ENCODE measurements at regions not wholly inside any gene's neighbourhood (a gene's known extent, or its start where the extent isn't known, plus 50 kb on each side); places are given as distances from the start of the nearest gene placed in this dataset.

DNA sequence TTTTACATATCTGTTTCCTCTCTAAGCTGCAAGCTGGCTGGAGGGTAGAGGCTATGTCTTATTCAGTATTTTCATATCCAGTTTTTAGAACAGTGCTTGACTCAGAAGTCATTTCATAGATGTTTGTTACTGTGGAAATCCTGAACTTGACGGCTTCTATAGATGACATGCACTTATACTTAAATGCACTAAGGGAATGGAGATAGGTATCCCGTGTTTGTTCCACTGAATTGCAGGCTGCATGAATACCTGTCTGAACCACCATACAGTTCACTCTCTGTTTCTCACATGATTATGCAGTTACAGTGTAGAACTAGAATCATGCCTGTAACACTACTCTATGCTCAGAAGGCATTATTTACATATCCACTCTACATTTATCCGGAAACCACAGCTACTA is 417.1 kb downstream of the MTX2 start:
- BruUV-seq (replicated peaks), result no TSS peak
- ATAC-seq, result no peak
- DNase-seq (ENCODE audit: low read depth, low spot score), result no peak
- TF ChIP-seq, protein P1, sequence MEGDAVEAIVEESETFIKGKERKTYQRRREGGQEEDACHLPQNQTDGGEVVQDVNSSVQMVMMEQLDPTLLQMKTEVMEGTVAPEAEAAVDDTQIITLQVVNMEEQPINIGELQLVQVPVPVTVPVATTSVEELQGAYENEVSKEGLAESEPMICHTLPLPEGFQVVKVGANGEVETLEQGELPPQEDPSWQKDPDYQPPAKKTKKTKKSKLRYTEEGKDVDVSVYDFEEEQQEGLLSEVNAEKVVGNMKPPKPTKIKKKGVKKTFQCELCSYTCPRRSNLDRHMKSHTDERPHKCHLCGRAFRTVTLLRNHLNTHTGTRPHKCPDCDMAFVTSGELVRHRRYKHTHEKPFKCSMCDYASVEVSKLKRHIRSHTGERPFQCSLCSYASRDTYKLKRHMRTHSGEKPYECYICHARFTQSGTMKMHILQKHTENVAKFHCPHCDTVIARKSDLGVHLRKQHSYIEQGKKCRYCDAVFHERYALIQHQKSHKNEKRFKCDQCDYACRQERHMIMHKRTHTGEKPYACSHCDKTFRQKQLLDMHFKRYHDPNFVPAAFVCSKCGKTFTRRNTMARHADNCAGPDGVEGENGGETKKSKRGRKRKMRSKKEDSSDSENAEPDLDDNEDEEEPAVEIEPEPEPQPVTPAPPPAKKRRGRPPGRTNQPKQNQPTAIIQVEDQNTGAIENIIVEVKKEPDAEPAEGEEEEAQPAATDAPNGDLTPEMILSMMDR (IDR thresholded peaks at IDR 0.05), result no peak
- TF ChIP-seq POLR2AphosphoS5 (IDR thresholded peaks at IDR 0.05; ENCODE audit: low read depth, low read length) (no peak), SIN3A (IDR thresholded peaks at IDR 0.05; ENCODE audit: borderline replicate concordance, insufficient read depth, low read depth, low read length) (no peak)
- TF ChIP-seq, protein P2, sequence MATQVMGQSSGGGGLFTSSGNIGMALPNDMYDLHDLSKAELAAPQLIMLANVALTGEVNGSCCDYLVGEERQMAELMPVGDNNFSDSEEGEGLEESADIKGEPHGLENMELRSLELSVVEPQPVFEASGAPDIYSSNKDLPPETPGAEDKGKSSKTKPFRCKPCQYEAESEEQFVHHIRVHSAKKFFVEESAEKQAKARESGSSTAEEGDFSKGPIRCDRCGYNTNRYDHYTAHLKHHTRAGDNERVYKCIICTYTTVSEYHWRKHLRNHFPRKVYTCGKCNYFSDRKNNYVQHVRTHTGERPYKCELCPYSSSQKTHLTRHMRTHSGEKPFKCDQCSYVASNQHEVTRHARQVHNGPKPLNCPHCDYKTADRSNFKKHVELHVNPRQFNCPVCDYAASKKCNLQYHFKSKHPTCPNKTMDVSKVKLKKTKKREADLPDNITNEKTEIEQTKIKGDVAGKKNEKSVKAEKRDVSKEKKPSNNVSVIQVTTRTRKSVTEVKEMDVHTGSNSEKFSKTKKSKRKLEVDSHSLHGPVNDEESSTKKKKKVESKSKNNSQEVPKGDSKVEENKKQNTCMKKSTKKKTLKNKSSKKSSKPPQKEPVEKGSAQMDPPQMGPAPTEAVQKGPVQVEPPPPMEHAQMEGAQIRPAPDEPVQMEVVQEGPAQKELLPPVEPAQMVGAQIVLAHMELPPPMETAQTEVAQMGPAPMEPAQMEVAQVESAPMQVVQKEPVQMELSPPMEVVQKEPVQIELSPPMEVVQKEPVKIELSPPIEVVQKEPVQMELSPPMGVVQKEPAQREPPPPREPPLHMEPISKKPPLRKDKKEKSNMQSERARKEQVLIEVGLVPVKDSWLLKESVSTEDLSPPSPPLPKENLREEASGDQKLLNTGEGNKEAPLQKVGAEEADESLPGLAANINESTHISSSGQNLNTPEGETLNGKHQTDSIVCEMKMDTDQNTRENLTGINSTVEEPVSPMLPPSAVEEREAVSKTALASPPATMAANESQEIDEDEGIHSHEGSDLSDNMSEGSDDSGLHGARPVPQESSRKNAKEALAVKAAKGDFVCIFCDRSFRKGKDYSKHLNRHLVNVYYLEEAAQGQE (IDR thresholded peaks at IDR 0.05; ENCODE audit: insufficient read depth in 1 of 2, low read depth in 2 of 2, low read length in 1 of 2), result no peak
- in situ Hi-C loops (cut with HindIII; ENCODE audit: low pct_unique_long_range_greater_than_20kb, low sequenced_read_pairs) (no loop called here), intact Hi-C loops (cut with micrococcal nuclease; ENCODE audit: unreplicated experiment) (loop anchor here (10.0 kb wide), 1 partner anchor 128 kb away; no protein-coding TSS in a partner anchor)
- Histone ChIP-seq H3K9me3 (ENCODE audit: control insufficient read depth, insufficient read depth, low read depth, low read length) (no peaks in the 10 kb centered on the region), H3K36me3 (ENCODE audit: control insufficient read depth, insufficient read depth, low read length) (no peaks in the 10 kb centered on the region), H3K27ac (ENCODE audit: low read length) (no peak overlapping the region), H3K4me1 (ENCODE audit: control insufficient read depth, insufficient read depth, low read length) (no peaks in the 10 kb centered on the region), H3K27me3 (ENCODE audit: control insufficient read depth, insufficient read depth, low read length) (peaks cover 3% of the 10 kb centered on the region), H3K4me3 (ENCODE audit: low read depth in 2 of 2, low read length in 2 of 2) (no peak overlapping the region)
- POLR2A ChIA-PET, result no interaction called here
- CTCF ChIA-PET, result no interaction called here

DNA sequence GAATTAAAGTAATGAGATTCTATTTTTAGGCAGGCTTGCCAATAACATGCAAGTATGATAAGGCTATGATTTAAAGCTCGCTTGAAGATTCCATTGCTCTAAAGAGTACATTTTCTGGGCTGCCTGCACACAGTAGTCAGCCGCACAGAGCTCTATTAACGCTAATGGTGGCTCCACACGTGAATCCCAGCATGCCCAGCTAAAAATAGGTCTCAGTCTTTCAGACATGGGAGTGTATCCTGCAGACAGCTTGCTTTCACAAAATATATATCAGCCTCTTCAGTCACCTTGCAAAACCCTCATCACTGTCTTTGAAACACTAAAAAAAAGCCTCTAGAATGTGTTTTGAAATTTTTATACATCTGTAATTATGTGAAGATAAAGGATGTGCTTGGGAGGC is 418.1 kb downstream of the MTX2 start:
- no peak for TF ChIP-seq TCF7L2 (IDR thresholded peaks at IDR 0.05; ENCODE audit: low read depth, low read length)
- no peak for TF ChIP-seq SIN3A (IDR thresholded peaks at IDR 0.05; ENCODE audit: borderline replicate concordance, insufficient read depth, low read depth, low read length)
- TF ChIP-seq, protein P1 (IDR thresholded peaks at IDR 0.05), result no peak
- no peak for TF ChIP-seq POLR2AphosphoS5 (IDR thresholded peaks at IDR 0.05; ENCODE audit: low read depth, low read length)
- TF ChIP-seq, protein P2 (IDR thresholded peaks at IDR 0.05; ENCODE audit: insufficient read depth in 1 of 2, low read depth in 2 of 2, low read length in 1 of 2), result no peak
- H3K4me3 ChIP-seq (ENCODE audit: low read depth in 2 of 2, low read length in 2 of 2), result no peak overlapping the region
- peaks cover 3% of the 10 kb centered on the region for H3K27me3 ChIP-seq (ENCODE audit: control insufficient read depth, insufficient read depth, low read length)
- in situ Hi-C loops (cut with HindIII; ENCODE audit: low pct_unique_long_range_greater_than_20kb, low sequenced_read_pairs), result no loop called here
- no peak overlapping the region for H3K27ac ChIP-seq (ENCODE audit: low read length)
- no peak for ATAC-seq
- DNase-seq (ENCODE audit: low read depth, low spot score), result no peak
- H3K9me3 ChIP-seq (ENCODE audit: control insufficient read depth, insufficient read depth, low read depth, low read length), result no peaks in the 10 kb centered on the region
- intact Hi-C loops (cut with micrococcal nuclease; ENCODE audit: unreplicated experiment), result loop anchor here (10.0 kb wide), 1 partner anchor 127 kb away; no protein-coding TSS in a partner anchor
- ChIA-PET POLR2A (interaction anchor here (0.6 kb wide), 1 partner anchor 610 kb away, joined by 3 read pairs; no protein-coding TSS in a partner anchor), CTCF (no interaction called here)
- no TSS peak for BruUV-seq (replicated peaks)
- no peaks in the 10 kb centered on the region for H3K4me1 ChIP-seq (ENCODE audit: control insufficient read depth, insufficient read depth, low read length)
- H3K36me3 ChIP-seq (ENCODE audit: control insufficient read depth, insufficient read depth, low read length), result no peaks in the 10 kb centered on the region
